PFSK-1 (cell line): ENCODE measurements at regions not wholly inside any gene's neighbourhood (a gene's known extent, or its start where the extent isn't known, plus 50 kb on each side); places are given as distances from the start of the nearest gene placed in this dataset.

Experiments
- FOXP2 ChIP-seq: optimal IDR thresholded peaks from 2 replicates; pipeline ENCODE3; 2011; ENCODE audit warnings: borderline replicate concordance, control low read depth, inconsistent platforms; ENCODE audit not compliant: insufficient read depth; ENCODE audit errors: extremely low read length, extremely low read depth
- POLR2AphosphoS5 ChIP-seq: IDR thresholded peaks from 2 replicates; pipeline ENCODE4 v1.6.1; 2012; ENCODE audit warnings: low read depth, mild to moderate bottlenecking, control low read depth, low read length, moderate library complexity
- REST ChIP-seq, 2 experiments: IDR thresholded peaks; 2 replicates each; pipeline versions ENCODE4 v1.6.1 to v1.8.0; 2011 to 2012; ENCODE audit warnings: low read depth in 2 of 2, low read length in 2 of 2, control low read depth in 1 of 2, inconsistent platforms in 1 of 2, mild to moderate bottlenecking in 1 of 2, moderate library complexity in 1 of 2; ENCODE audit not compliant: insufficient read depth in 1 of 2
- SIN3A ChIP-seq: IDR thresholded peaks from 2 replicates; pipeline ENCODE4 v1.6.1; 2012; ENCODE audit warnings: mild to moderate bottlenecking, low read length, moderate library complexity, borderline replicate concordance; ENCODE audit not compliant: insufficient read depth
- TAF1 ChIP-seq: IDR thresholded peaks from 2 replicates; pipeline ENCODE4 v1.6.1; 2012; ENCODE audit warnings: low read length, control low read depth, borderline replicate concordance; ENCODE audit not compliant: insufficient read depth

DNA sequence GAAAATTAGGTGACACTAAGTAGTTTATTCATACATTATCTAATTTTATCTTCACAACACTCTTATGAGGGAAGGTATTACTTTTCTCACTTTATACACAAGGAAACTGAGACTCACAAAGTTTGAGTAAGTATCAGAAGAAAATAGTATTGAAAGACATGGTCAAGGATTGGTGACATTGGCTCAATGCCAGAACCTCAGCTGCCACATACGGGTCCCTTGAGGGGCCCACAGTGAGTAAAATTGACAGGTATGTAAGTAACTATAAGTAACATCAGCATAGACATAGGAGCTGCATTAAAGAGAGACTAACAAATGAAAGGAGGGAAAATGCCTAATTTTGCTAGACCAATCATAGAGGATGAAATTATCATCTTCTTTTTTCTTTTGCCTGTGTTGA is 134.1 kb downstream of the COX18 start:
- TF ChIP-seq TAF1 (no peak), POLR2AphosphoS5 (no peak), REST (IDR thresholded peaks at IDR 0.05; ENCODE audit: insufficient read depth in 1 of 2, low read depth in 2 of 2, low read length in 2 of 2) (no peak), SIN3A (no peak), FOXP2 (no peak)
